HEK293T (cell line): ENCODE measurements at regions not wholly inside any gene's neighbourhood (a gene's known extent, or its start where the extent isn't known, plus 50 kb on each side); places are given as distances from the start of the nearest gene placed in this dataset.

ENCODE experiments used
- FOXA1 ChIP-seq: fragments of 450-650 bp; IDR thresholded peaks from 2 replicates; pipeline ENCODE4 v1.6.1; 2016; ENCODE audit warnings: mild to moderate bottlenecking
- FOXK2 ChIP-seq: fragments of 450-650 bp; IDR thresholded peaks from 2 replicates; pipeline ENCODE4 v1.6.1; 2016; ENCODE audit warnings: mild to moderate bottlenecking
- SP1 ChIP-seq: fragments of 450-650 bp; IDR thresholded peaks from 2 replicates; pipeline ENCODE4 v1.6.1; 2017
- ZNF384 ChIP-seq: fragments of 450-650 bp; IDR thresholded peaks from 2 replicates; pipeline ENCODE4 v1.6.1; 2016

GRCh38 chr12:59075141-59075540, 154.8 kb upstream of the LRIG3 start:
- TF ChIP-seq SP1 = no peak
- no peak for TF ChIP-seq FOXK2
- no peak for TF ChIP-seq FOXA1
- no peak for TF ChIP-seq ZNF384
